Keratinocyte (primary cell): ENCODE measurements at regions not wholly inside any gene's neighbourhood (a gene's known extent, or its start where the extent isn't known, plus 50 kb on each side); places are given as distances from the start of the nearest gene placed in this dataset.

Experiments used
- EZH2 ChIP-seq: IDR thresholded peaks from one replicate; pipeline ENCODE4 v1.6.1; 2012; ENCODE audit warnings: inconsistent platforms, mild to moderate bottlenecking, low read length, moderate library complexity
- TF ChIP-seq, protein P1 (sequence below), 3 experiments: IDR thresholded peaks in 1 of 3; conservative IDR thresholded peaks in 1 of 3; optimal IDR thresholded peaks in 1 of 3; 2 replicates in 2 of 3; 3 replicates in 1 of 3; pipeline versions ENCODE3 to v1.5.1; 2011; ENCODE audit warnings: low read length in 3 of 3, mild to moderate bottlenecking in 3 of 3, moderate library complexity in 2 of 3, control low read depth in 1 of 3, inconsistent platforms in 1 of 3; ENCODE audit not compliant: insufficient read depth in 2 of 3; ENCODE audit errors: extremely low read depth in 1 of 3

DNA sequence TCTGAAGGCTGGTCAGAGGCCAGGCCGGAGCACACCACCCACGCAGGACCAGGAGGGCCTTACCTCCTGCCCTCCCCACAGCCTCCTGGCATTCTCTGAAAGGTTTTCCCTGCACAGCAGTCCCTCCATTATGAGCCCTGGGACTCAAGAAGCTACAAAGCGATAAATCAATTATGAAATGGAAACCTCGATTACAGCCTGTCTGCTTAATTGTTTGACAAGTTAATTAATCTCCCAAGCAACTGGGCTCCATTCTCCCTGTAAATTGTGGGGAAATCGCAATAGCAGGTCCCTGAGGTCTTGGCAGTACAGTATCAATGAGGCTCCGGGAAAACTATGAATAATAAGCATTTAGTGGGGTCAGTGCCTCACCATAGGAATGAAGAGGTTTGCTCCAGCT is 683.5 kb downstream of the NTRK3 start:
- TF ChIP-seq, protein P1, sequence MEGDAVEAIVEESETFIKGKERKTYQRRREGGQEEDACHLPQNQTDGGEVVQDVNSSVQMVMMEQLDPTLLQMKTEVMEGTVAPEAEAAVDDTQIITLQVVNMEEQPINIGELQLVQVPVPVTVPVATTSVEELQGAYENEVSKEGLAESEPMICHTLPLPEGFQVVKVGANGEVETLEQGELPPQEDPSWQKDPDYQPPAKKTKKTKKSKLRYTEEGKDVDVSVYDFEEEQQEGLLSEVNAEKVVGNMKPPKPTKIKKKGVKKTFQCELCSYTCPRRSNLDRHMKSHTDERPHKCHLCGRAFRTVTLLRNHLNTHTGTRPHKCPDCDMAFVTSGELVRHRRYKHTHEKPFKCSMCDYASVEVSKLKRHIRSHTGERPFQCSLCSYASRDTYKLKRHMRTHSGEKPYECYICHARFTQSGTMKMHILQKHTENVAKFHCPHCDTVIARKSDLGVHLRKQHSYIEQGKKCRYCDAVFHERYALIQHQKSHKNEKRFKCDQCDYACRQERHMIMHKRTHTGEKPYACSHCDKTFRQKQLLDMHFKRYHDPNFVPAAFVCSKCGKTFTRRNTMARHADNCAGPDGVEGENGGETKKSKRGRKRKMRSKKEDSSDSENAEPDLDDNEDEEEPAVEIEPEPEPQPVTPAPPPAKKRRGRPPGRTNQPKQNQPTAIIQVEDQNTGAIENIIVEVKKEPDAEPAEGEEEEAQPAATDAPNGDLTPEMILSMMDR (optimal IDR thresholded peaks at IDR 0.05 in 1 of 3, IDR thresholded peaks at IDR 0.05 in 1 of 3, conservative IDR thresholded peaks at IDR 0.05 in 1 of 3; ENCODE audit: extremely low read depth in 1 of 3, insufficient read depth in 2 of 3, low read length in 3 of 3): no peak
- TF ChIP-seq EZH2: no peak
